Endothelial cell of umbilical vein (primary cell): ENCODE measurements at regions not wholly inside any gene's neighbourhood (a gene's known extent, or its start where the extent isn't known, plus 50 kb on each side); places are given as distances from the start of the nearest gene placed in this dataset.

Experiments
- CTCF ChIP-seq, 2 donors: IDR thresholded peaks; 1 replicate in 1 of 2; 2 replicates in 1 of 2; pipeline ENCODE4 v1.5.1; 2011; ENCODE audit warnings: low read length in 2 of 2, mild to moderate bottlenecking in 2 of 2, moderate library complexity in 2 of 2, control low read depth in 1 of 2, inconsistent platforms in 1 of 2, low read depth in 1 of 2; ENCODE audit not compliant: insufficient read depth in 1 of 2; ENCODE audit errors: extremely low read depth in 1 of 2
- GATA2 ChIP-seq: IDR thresholded peaks from 2 replicates; pipeline ENCODE4 v1.7.0; 2011; ENCODE audit warnings: low read depth, mild to moderate bottlenecking, moderate library complexity, mixed read lengths, low read length; ENCODE audit not compliant: insufficient read length, insufficient read depth
- JUN ChIP-seq: IDR thresholded peaks from 2 replicates; pipeline ENCODE4 v1.6.1; 2011; ENCODE audit warnings: borderline replicate concordance, low read depth; ENCODE audit not compliant: insufficient read length, insufficient read depth
- MAX ChIP-seq: IDR thresholded peaks from 2 replicates; pipeline ENCODE4 v1.6.1; 2011; ENCODE audit not compliant: insufficient read depth, insufficient read length
- MYC ChIP-seq: IDR thresholded peaks from one replicate; pipeline ENCODE4 v1.6.1; 2011; ENCODE audit warnings: mild to moderate bottlenecking, low read depth, low read length
- POLR2A ChIP-seq: IDR thresholded peaks from 2 replicates; pipeline ENCODE4 v1.6.1; 2012; ENCODE audit warnings: low read depth, mild to moderate bottlenecking, control low read depth, low read length
- POLR2AphosphoS5 ChIP-seq: IDR thresholded peaks from 2 replicates; pipeline ENCODE4 v1.6.1; 2012; ENCODE audit warnings: low read depth, mild to moderate bottlenecking, control low read depth, low read length, moderate library complexity; ENCODE audit not compliant: insufficient read depth

DNA sequence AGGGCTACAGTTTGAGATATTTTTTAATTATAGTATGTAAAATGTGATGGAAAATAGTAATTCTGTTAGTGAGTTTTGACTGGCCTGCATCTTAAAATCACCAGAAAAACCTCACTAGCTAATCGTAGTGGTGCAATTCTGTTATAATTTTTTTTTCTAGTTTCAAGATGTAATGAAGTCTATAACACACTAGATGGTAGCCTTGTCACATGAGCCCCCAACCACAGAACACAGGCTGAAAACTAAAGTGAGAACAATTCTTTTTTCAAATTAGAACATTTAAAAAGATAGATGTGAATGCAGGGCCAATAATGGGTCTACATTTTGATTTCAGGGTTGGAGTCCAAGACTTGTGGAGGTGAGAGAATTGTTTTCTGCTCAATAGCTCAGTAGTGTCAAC is 83.3 kb upstream of the KCNH8 start:
- TF ChIP-seq CTCF (IDR thresholded peaks at IDR 0.05; ENCODE audit: extremely low read depth in 1 of 2, insufficient read depth in 1 of 2, low read depth in 1 of 2, low read length in 2 of 2) (no peak), POLR2A (no peak), MYC (no peak), JUN (no peak), GATA2 (no peak), POLR2AphosphoS5 (no peak), MAX (no peak)
